ENCODE measurements at regions not wholly inside any gene's neighbourhood (a gene's known extent, or its start where the extent isn't known, plus 50 kb on each side); places are given as distances from the start of the nearest gene placed in this dataset.

DNA sequence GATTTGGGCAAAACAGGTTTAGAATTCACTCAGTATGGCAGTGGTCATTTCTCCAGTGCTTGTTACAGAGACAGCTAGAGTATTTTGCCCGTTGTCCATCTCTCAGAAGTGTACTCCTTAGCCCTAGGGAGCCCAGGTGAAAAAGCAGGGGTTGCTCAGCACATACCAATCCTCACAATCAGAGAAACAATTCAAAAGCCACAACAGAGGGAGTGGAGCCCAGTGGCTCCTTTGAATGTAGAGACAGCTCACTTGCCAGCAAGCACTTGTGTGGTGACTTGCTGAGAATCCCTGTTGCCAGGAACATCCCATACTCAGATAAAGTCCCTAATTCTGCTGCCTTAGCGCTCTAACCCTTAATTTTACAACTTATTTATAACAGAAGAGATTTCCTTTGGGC is 1488.3 kb downstream of the RPA4 start:
- DNase-seq (ENCODE audit: low spot score), result no peak

- DNase-seq (ENCODE audit: low spot score), result no peak
These were observed 1495.4 kb downstream of the RPA4 start for GRCh38 chrX:98379134-98379533.

GRCh38 chrX:98380106-98380505 is 1496.4 kb downstream of the RPA4 start:
- no peak for DNase-seq (ENCODE audit: low spot score)

DNA sequence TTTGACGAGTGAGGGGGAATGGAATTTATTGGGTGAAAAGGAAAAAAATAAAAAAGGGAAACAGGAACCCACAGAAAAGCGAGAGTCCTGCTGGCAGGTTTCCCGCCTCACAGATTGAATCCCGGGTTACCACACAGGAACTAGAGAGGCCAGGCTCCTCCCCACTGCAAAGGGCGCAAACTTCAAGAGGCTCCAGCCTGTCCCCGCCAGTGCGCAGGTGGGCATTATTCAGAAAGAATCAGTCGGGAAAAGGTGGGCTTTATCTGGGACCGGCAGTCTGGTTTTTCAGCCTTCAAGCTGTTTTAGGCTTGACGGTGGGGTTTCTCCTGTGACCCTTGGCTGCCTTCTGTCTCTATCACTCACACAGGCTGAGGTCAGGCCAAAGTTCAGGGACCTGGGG is 1496.8 kb downstream of the RPA4 start:
- DNase-seq (ENCODE audit: low spot score), result no peak

DNA sequence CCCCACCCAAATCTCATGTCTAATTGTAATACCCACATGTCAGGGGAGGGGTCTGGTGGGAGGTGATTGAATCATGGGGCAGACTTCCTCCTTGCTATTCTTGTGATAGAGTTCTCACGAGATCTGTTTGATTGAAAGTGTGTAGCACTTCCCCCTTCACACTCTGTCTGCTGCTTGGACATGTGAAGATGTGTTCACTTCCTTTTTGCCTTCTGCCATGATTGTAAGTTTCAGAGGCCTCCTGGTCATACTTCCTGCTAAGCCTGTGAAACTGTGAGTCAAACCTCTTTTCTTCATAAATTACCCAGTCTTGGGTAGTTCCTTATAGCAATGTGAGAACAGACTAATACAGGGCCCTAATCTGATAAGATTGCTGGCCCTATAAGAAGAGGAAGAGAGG is 1514.8 kb downstream of the RPA4 start:
- DNase-seq (ENCODE audit: low spot score), result no peak

- no peak for DNase-seq (ENCODE audit: low spot score)
These were observed 1521.7 kb downstream of the RPA4 start for GRCh38 chrX:98405376-98405775.

GRCh38 chrX:98407584-98407983 is 1523.9 kb downstream of the RPA4 start:
- DNase-seq (ENCODE audit: low spot score), result no peak

GRCh38 chrX:98409867-98410266 is 1526.2 kb downstream of the RPA4 start:
- DNase-seq (ENCODE audit: low spot score), result no peak

- no peak for DNase-seq (ENCODE audit: low spot score)
These were observed 1528.3 kb downstream of the RPA4 start for GRCh38 chrX:98412058-98412457.

- no peak for DNase-seq (ENCODE audit: low spot score)
These were observed 1538.8 kb downstream of the RPA4 start for GRCh38 chrX:98422536-98422935.

DNA sequence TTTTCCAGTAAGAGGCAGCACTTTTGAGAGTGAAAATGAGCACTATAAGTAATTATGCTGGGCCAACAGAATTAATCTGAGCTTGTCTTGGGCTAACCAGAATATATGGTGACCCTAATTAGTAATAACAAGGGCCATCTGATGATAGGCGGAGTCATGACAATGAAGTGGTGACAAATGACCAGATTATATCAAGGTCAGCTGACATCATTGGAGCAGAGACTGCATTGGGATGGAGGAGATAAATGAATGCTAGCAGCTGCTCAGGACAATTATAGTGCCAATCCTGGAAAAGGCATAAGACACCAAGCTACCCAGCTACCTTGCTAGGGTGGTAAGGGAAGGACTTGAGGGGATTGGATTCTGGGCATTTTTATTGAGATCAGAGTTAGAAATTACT is 1548.7 kb downstream of the RPA4 start:
- no peak for DNase-seq (ENCODE audit: low spot score)

GRCh38 chrX:98448524-98448923 is 1564.8 kb downstream of the RPA4 start:
- DNase-seq (ENCODE audit: low spot score), result no peak

DNA sequence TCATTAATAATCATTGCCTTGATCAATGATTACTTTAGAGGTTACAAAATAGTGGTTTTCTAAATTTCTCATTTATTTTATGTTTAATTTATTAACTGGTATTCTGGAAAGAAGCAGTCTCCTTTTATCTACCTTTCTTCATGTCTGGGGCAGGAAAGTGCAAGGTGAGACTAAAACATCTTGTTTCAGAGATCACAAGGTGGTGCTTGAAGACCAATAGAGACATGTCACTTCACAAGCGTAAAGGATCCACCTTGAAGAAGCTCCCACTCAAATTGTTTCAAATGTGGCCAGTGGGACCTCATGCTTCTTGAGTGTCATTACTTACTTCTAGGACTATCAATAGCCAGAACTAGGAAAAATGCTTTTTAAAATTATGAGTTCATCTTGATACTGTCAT is 1568.7 kb downstream of the RPA4 start:
- no peak for DNase-seq (ENCODE audit: low spot score)

DNA sequence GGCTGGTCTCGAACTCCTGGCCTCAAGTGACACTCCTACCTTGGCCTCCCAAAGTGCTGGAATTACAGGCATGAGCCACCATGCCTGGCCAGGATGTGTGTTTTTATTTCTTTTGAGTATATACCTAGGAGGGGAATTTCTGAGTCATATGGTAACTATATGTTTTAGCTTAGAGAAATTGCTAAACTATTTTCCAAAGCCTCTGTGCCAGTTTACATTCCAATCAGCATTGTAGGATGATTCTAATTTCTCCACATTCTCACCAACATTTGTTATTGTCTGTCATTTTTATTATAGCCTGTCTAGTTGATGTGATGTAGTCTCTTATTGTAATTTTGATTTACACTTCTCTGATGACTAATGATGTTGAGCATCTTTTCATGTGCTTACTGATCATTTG is 1576.0 kb downstream of the RPA4 start:
- no peak for DNase-seq (ENCODE audit: low spot score)

DNA sequence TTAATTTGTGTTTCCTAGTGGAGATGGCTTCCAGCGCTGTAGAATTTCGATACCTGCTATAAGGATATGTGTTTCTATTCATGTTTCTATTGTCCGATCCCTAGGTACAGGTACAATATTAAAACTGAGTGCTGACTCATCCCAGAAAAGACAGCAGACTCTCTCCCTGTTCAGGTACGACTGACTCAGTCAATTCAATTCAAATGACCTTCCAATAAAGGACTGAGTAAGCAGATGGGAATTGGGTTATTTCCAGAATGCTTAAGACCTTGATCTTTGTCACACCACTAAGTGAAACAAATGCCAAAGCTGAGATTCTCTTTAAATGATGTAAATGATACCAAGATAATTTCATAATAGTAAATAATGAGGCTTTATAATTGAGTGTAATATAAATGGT is 1596.9 kb downstream of the RPA4 start:
- DNase-seq (ENCODE audit: low spot score), result no peak

- no peak for DNase-seq (ENCODE audit: low spot score)
These were observed 1597.9 kb downstream of the RPA4 start for GRCh38 chrX:98481636-98482035.

GRCh38 chrX:98490670-98491069 is 1607.0 kb downstream of the RPA4 start:
- DNase-seq (ENCODE audit: low spot score), result no peak

DNA sequence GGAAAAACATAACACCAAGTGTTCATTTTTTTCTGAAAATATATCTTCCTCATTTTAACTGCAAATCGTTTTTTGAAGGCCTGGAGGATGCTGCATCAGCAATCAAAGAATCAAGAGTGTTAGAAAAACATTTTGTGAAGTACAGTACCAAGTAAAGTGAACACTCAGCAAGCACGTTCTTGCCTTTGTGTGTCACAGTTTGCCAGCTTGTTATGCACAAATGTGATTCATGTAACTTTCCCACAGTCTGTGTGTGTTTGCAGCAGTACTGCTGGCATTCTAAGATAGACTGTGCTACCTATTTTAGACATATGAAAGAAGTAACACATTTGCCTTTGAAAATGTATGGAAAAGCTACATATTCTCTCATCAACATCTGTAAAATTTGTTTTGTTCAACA is 1617.7 kb downstream of the RPA4 start:
- DNase-seq (ENCODE audit: low spot score), result no peak

DNA sequence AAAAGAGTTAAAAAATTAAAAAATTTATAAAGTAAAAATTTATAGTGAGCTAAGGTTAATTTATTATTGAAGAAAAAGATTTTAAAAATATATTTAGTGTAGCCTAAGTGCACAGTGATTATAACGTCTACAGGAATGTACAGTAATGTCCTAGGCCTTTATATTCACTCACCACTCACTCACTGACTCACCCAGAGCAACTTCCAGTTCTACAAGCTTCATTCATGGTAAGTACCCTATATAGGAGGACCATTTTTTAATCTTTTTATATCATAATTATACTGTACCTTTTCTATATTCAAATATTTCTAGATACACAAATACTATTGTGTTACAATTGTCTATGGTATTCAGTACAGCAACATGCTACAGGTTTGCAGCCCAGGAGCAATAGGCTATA is 1623.2 kb downstream of the RPA4 start:
- no peak for DNase-seq (ENCODE audit: low spot score)

DNA sequence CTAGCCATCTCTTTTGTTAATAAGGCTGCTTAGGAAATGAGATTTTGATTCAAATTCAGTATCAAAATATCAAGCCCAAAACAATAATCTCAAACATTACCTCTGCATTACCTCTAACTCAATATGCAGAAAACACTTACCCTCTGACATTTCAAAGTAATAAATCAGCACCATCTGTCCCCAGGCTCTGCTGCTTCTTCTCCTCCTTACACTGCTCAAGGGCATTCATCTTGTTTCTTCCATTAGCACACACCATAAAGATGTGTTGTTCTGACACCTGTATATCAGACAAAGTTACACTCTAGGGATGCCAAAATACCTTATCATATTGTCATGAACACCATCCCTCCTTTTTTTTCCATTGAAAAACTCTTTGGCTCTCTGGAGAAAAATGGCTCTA is 1630.3 kb downstream of the RPA4 start:
- no peak for DNase-seq (ENCODE audit: low spot score)

- DNase-seq (ENCODE audit: low spot score), result no peak
These were observed 1632.4 kb downstream of the RPA4 start for GRCh38 chrX:98516120-98516519.

- no peak for DNase-seq (ENCODE audit: low spot score)
These were observed 1639.3 kb downstream of the RPA4 start for GRCh38 chrX:98523026-98523425.

DNA sequence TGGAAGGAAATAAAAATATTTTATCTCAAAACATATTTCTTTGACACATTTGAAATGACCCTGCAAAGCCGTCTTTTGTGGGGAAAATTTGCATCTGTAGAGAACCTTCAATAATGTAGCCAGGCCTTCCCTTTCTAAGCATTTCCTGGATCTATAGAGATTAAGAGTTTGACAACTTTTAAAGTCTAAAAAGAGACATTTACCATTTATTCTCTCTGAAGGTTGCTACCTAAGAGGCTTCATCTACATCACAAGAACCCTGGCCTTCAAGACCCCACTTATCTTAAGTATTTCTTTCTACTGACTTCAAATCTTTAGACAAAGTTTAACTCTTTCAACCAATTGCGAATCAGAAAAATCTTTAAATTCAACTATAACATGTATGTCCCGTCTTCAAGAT is 1639.8 kb downstream of the RPA4 start:
- no peak for DNase-seq (ENCODE audit: low spot score)

DNA sequence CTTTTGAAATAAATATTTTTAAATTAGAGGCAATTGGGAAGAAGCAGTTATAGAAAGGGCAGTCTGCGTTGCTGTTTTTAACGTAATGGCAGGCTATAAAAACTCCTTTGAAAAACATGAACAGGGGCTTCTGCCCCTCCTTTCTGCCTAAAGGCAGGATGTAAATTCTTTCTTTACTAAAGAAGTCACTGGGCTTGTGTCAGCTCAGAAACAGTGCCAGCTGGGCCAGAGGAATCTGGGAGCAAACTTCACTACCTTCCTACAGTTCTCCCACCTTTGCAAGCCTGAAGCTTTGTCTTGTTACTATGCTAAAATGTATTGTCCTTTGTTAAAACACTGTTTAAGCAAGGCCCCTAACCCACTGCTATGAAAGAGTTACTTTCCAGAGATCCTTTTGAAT is 1664.8 kb downstream of the RPA4 start:
- DNase-seq (ENCODE audit: low spot score), result no peak

DNA sequence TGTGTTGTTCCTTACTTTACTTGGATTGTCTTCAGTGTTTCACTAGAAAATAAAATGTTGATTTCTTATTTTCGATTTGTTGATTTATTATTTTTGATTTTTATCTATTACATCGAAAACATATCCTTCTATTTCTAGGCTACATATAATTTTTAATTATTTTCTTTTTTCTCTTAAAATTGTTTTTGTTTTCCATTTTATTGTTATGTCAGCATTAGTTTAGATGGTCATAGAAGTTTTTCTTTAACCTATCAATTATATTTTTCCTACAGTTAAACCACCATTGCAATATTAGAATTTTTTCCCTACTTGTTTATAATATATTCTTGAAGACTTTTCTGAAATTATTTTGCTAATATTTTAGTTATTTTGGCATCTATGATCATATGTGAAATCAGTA is 1685.1 kb downstream of the RPA4 start:
- no peak for DNase-seq (ENCODE audit: low spot score)

All from putamen (tissue), 1 donor.